ENCODE measurements at regions not wholly inside any gene's neighbourhood (a gene's known extent, or its start where the extent isn't known, plus 50 kb on each side); places are given as distances from the start of the nearest gene placed in this dataset.

DNA sequence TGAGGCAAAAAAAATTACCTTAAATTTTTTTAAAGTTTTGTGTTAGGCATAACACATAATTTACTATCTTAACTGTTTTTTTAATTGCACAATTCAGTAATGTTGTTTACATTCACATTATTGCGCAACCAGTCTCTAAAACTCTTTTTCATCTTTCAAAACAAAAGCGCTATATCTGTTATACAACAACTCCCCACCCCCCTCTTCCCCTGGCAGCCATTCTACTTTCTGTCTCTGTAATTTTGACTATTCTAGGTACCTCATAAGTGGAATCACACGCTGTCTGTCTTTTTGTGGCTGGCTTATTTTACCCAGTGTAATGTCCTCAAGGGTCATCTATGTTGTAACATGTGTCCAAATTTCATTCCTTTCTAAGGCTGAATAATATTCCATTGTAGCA is 241.5 kb upstream of the DMRT1 start:
- H3K27ac ChIP-seq (ENCODE audit: low read depth, low read length) = no peak overlapping the region
- ChIA-PET CTCF (no interaction called here), POLR2A (no interaction called here)
- TF ChIP-seq, protein P1, sequence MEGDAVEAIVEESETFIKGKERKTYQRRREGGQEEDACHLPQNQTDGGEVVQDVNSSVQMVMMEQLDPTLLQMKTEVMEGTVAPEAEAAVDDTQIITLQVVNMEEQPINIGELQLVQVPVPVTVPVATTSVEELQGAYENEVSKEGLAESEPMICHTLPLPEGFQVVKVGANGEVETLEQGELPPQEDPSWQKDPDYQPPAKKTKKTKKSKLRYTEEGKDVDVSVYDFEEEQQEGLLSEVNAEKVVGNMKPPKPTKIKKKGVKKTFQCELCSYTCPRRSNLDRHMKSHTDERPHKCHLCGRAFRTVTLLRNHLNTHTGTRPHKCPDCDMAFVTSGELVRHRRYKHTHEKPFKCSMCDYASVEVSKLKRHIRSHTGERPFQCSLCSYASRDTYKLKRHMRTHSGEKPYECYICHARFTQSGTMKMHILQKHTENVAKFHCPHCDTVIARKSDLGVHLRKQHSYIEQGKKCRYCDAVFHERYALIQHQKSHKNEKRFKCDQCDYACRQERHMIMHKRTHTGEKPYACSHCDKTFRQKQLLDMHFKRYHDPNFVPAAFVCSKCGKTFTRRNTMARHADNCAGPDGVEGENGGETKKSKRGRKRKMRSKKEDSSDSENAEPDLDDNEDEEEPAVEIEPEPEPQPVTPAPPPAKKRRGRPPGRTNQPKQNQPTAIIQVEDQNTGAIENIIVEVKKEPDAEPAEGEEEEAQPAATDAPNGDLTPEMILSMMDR (IDR thresholded peaks at IDR 0.05; ENCODE audit: low read depth, low read length) = no peak
- H3K27me3 ChIP-seq (ENCODE audit: control insufficient read depth, insufficient read depth, low read length) = no peaks in the 10 kb centered on the region
- no peak for DNase-seq (ENCODE audit: low read depth, low spot score)
- no peaks in the 10 kb centered on the region for H3K9me3 ChIP-seq (ENCODE audit: control insufficient read depth, insufficient read depth, low read length)
- H3K4me3 ChIP-seq (ENCODE audit: low read depth, low read length) = no peak overlapping the region

DNA sequence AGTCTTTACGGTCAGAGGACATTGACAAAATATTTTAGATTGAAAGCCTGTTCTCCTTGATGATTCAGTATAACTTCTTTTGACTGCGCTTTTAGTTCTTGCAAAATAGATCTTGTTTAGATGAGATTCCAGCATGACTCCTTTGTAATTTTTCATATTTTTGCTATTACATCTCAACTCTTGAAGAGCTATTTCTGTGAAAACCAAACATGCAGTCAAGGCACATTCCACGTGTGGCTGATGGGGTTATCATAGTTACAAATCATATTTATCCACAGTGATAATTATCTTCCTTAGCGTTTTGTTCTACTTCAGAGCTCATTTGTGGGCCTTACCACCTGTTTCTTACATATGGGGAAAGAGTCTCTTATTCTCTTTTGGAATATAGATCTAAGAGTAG is 238.8 kb upstream of the DMRT1 start:
- no peaks in the 10 kb centered on the region for H3K9me3 ChIP-seq (ENCODE audit: control insufficient read depth, insufficient read depth, low read length)
- no peak overlapping the region for H3K4me3 ChIP-seq (ENCODE audit: low read depth, low read length)
- POLR2A ChIA-PET = no interaction called here
- H3K27ac ChIP-seq (ENCODE audit: low read depth, low read length) = no peak overlapping the region
- DNase-seq (ENCODE audit: low read depth, low spot score) = no peak
- TF ChIP-seq, protein P1 (IDR thresholded peaks at IDR 0.05; ENCODE audit: low read depth, low read length) = no peak
- CTCF ChIA-PET = interaction anchor here (1.2 kb wide), 1 partner anchor 11 kb away, joined by 3 read pairs; no protein-coding TSS in a partner anchor
- H3K27me3 ChIP-seq (ENCODE audit: control insufficient read depth, insufficient read depth, low read length) = no peaks in the 10 kb centered on the region

DNA sequence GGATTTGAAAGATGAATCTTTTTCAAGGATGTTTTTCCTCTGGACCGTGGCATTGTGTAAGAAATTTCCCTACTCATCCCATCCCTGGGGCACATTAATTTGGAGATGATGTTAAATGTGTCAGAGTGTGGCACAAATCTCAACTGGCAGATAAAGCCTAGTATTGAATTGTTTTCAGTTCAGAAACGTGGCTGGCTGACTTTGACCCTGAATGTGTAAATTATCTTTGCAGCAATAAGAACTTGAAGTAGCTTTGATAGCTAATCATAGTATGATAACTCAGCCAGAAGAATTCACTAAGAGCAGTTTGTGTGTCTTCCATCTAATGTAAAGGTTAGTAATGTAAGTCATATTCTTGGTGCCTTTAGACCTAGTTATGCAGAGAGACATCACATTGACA is 238.4 kb upstream of the DMRT1 start:
- CTCF ChIA-PET = interaction anchor here (0.6 to 1.2 kb wide), 3 partner anchors 11 to 184 kb away, joined by 3 to 5 read pairs (median 3); no protein-coding TSS in a partner anchor
- POLR2A ChIA-PET = no interaction called here
- DNase-seq (ENCODE audit: low read depth, low spot score) = no peak
- Histone ChIP-seq H3K4me3 (ENCODE audit: low read depth, low read length) (no peak overlapping the region), H3K27ac (ENCODE audit: low read depth, low read length) (no peak overlapping the region), H3K27me3 (ENCODE audit: control insufficient read depth, insufficient read depth, low read length) (no peaks in the 10 kb centered on the region), H3K9me3 (ENCODE audit: control insufficient read depth, insufficient read depth, low read length) (no peaks in the 10 kb centered on the region)
- TF ChIP-seq, protein P1 (IDR thresholded peaks at IDR 0.05; ENCODE audit: low read depth, low read length) = no peak

DNA sequence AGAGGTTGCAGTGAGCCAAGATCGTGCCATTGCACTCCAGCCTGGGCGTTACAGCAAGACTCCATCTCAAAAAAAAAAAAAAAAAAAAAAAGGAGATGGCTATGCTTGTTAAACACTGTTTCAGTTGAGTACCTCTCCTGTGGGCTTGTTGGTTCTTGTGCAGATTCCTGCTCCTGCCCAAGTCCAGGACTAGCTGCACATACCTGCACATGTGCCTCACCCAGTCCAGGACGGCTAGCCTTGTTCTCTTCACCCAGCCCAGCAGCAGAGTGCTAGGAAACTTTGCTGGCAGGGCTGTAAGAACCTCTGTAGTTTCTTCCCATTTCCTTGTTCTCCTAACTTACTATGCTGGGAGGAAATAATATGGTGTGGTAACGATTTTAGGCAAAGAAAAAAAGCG is 234.1 kb upstream of the DMRT1 start:
- CTCF ChIA-PET = interaction anchor here (0.7 kb wide), 1 partner anchor 296 kb away, joined by 7 read pairs; no protein-coding TSS in a partner anchor
- POLR2A ChIA-PET = no interaction called here
- no peaks in the 10 kb centered on the region; the same call in 1 of the 2 replicates for H3K9me3 ChIP-seq (ENCODE audit: control insufficient read depth, insufficient read depth, low read length)
- TF ChIP-seq, protein P1 (IDR thresholded peaks at IDR 0.05; ENCODE audit: low read depth, low read length) = no peak
- DNase-seq (ENCODE audit: low read depth, low spot score) = no peak
- H3K27ac ChIP-seq (ENCODE audit: low read depth, low read length) = no peak overlapping the region
- no peak overlapping the region for H3K4me3 ChIP-seq (ENCODE audit: low read depth, low read length)
- H3K27me3 ChIP-seq (ENCODE audit: control insufficient read depth, insufficient read depth, low read length) = no peaks in the 10 kb centered on the region

DNA sequence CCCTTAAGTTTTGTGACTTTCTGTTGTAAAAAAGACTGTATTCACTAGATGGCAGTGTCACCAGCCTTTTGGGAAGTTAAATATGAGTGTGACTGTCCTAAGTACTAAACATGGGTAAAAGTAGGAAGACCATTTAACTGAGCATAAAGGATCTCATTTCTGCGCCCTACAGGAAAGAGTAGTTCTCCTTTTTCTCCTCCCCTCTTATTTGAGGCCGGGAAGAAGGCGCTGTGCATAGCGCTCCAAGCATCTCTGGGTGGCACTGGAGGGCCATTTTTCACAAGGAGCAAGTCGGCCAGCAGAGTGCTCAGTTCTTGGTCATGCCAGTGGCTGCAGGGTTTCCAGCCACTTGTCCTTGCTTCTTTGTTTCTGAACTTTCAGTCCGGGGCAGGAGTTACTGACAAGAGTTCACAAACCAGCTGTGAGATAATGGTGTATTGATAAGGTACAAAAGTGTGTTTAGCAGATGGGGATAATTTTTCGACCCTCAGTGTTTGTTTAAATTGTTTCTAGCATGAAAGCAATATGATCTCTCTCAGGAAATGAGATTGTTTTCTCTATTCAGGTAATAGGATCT is 227.6 kb upstream of the DMRT1 start:
- peak; percentile 83 for DNase-seq (ENCODE audit: low read depth, low spot score)
- Histone ChIP-seq H3K9me3 (ENCODE audit: control insufficient read depth, insufficient read depth, low read length) (no peaks in the 10 kb centered on the region; the same call in 1 of the 2 replicates), H3K27me3 (ENCODE audit: control insufficient read depth, insufficient read depth, low read length) (no peaks in the 10 kb centered on the region), H3K27ac (ENCODE audit: low read depth, low read length) (no peak overlapping the region), H3K4me3 (ENCODE audit: low read depth, low read length) (no peak overlapping the region)
- TF ChIP-seq, protein P1 (IDR thresholded peaks at IDR 0.05; ENCODE audit: low read depth, low read length) = peak; percentile 94
- ChIA-PET CTCF (interaction anchor here (0.6 to 6.7 kb wide), 26 partner anchors 8 to 395 kb away, joined by 3 to 131 read pairs (median 4); no protein-coding TSS in a partner anchor), POLR2A (no interaction called here)

Data from AG04450 (cell line).